Adrenal gland (tissue), 9 donors: ENCODE measurements at regions not wholly inside any gene's neighbourhood (a gene's known extent, or its start where the extent isn't known, plus 50 kb on each side); places are given as distances from the start of the nearest gene placed in this dataset.
"Not testable (repeated sequence)": the region's sequence is repeated elsewhere in the genome, so short reads cannot be mapped to it uniquely, and the experiment has no call there.

ENCODE experiments used
- DNase-seq, 7 donors: peaks; one replicate each; pipeline ENCODE4 v3.0.0-alpha.2; 2019 to 2020
- H3K27ac ChIP-seq, 5 donors: fragments of 200-600 bp; sonication (generic) in 4 of 5; 1 replicate in 3 of 5; 2 replicates in 2 of 5; pipeline versions ENCODE4 v1.5.1 to v1.8.0; 2016 to 2020; ENCODE audit warnings: mild to moderate bottlenecking in 1 of 5
- H3K27me3 ChIP-seq: fragments of 200-600 bp; 2 replicates; pipeline ENCODE4 v1.8.0; 2021
- H3K36me3 ChIP-seq, 2 donors: fragments of 200-600 bp; replicated peaks in 1 of 2; 1 replicate in 1 of 2; 2 replicates in 1 of 2; pipeline versions ENCODE4 v1.5.1 to v1.8.0; 2018 to 2022
- H3K4me1 ChIP-seq, 2 donors: fragments of 200-600 bp; replicated peaks in 1 of 2; 1 replicate in 1 of 2; 2 replicates in 1 of 2; pipeline versions ENCODE4 v1.5.1 to v1.8.0; 2018 to 2021
- H3K4me3 ChIP-seq, 4 donors: fragments of 200-600 bp; sonication (generic) in 3 of 4; one replicate each; pipeline ENCODE4 v1.5.1; 2016 to 2018
- H3K9me3 ChIP-seq, 3 donors: fragments of 200-600 bp; sonication (generic) in 1 of 3; replicated peaks in 1 of 3; 1 replicate in 2 of 3; 2 replicates in 1 of 3; pipeline versions ENCODE4 v1.5.1 to v1.8.0; 2016 to 2021
- POLR2A ChIP-seq, 2 donors: fragments of 450-650 bp; IDR thresholded peaks; one replicate each; pipeline ENCODE4 v1.6.1; 2017; ENCODE audit warnings: antibody characterized with exemption in 2 of 2, mild to moderate bottlenecking in 2 of 2, moderate library complexity in 1 of 2
- WGBS, 4 donors: extraction: QIAGEN DNeasy Blood & Tissue Kit in 2 of 4; methylation state at CpG; one replicate each; pipeline versions ENCODE4 v1.1.5 to v1.1.7; 2013 to 2017; 5-methylcytosine and 5-hydroxymethylcytosine counted together
- intact Hi-C, 2 donors: fragments of 100-400 bp; cut with DNase I; formaldehyde crosslinking; loops; one replicate each; pipeline versions ENCODE4 v1.14.1 to v1.15.0; 2022 to 2023
- TF ChIP-seq, protein P1 (sequence below), 6 experiments: fragments of 450-650 bp in 4 of 6; fragments of 200-600 bp in 2 of 6; sonication (generic) in 1 of 6; IDR thresholded peaks; 1 replicate in 5 of 6; 2 replicates in 1 of 6; pipeline versions ENCODE4 v1.5.1 to v1.8.0; 2016 to 2021; ENCODE audit warnings: antibody characterized with exemption in 6 of 6, mild to moderate bottlenecking in 2 of 6, moderate library complexity in 1 of 6
- donor health status: healthy with polysubstance abuse.
- donor health status: Bipolar disorder and iron deficiency.
- donor health status: DM: yes; HTN: yes; CAD: no.
- donor health status: DM: no; HTN: no; CAD: no.
- donor health status: DM: no; HTN: no; CAD: no.

DNA sequence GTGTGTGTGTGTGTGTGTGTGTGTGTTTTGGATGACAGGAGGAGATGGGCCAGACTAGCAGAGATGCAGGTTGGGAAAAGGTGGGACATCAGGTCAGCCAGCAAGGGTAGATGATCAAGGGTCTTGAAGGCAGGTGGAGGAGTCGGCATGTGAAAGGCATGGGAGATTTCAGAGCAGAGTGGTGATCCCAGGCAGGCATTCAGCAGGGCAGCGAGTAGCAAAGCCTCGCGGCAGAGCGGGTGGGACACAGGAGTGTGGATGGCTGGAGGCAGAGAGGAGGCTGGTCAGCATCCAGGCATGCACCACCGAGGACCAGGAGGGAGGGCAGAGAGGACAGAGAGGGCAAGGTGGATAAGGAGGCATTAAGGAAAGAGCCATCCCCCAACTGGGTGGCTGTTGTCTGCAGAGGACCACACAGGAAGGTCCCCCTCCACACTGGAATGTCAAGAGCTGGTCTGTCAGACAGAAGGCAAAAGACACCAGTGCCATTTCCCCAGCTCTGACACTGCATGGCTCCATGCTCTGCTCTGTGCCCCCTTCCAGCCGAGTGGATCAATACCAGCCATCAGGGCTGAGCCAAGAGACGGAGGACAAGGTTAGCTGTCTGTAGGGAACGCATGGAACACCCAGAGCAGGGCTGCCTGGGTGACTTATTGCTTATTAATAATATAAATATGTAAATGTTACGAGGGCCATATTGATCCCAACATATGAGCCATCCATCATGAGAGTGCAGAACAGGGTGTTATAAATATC is 74.8 kb upstream of the RPL38 start:
- DNase-seq, result no peak
- H3K27me3 ChIP-seq, result no peaks in the 10 kb centered on the region

GRCh38 chr17:74129800-74130199 is 73.7 kb upstream of the RPL38 start:
- 59 to 73% (median 69%) methylated on average over 6 of the region's 6 CpGs for WGBS, 4 donors
- H3K27ac ChIP-seq, H3K27me3 ChIP-seq, H3K4me3 ChIP-seq, H3K9me3 ChIP-seq, DNase-seq, H3K36me3 ChIP-seq, H3K4me1 ChIP-seq, intact Hi-C loops: not testable (repeated sequence)

More for the DNA sequence above, 74.8 kb upstream of the RPL38 start:
- 59 to 69% (median 63%) methylated on average over 10 of the region's 10 CpGs for WGBS, 4 donors
- H3K9me3 ChIP-seq, result no peaks in the 10 kb centered on the region
- no peak overlapping the region for H3K27ac ChIP-seq
- H3K36me3 ChIP-seq, result no peaks in the 10 kb centered on the region
- H3K4me3 ChIP-seq, result no peak overlapping the region
- intact Hi-C loops, result no loop called here
- no peaks in the 10 kb centered on the region for H3K4me1 ChIP-seq
- TF ChIP-seq POLR2A (IDR thresholded peaks at IDR 0.05), result no peak
- TF ChIP-seq, protein P1, sequence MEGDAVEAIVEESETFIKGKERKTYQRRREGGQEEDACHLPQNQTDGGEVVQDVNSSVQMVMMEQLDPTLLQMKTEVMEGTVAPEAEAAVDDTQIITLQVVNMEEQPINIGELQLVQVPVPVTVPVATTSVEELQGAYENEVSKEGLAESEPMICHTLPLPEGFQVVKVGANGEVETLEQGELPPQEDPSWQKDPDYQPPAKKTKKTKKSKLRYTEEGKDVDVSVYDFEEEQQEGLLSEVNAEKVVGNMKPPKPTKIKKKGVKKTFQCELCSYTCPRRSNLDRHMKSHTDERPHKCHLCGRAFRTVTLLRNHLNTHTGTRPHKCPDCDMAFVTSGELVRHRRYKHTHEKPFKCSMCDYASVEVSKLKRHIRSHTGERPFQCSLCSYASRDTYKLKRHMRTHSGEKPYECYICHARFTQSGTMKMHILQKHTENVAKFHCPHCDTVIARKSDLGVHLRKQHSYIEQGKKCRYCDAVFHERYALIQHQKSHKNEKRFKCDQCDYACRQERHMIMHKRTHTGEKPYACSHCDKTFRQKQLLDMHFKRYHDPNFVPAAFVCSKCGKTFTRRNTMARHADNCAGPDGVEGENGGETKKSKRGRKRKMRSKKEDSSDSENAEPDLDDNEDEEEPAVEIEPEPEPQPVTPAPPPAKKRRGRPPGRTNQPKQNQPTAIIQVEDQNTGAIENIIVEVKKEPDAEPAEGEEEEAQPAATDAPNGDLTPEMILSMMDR (IDR thresholded peaks at IDR 0.05), result no peak

DNA sequence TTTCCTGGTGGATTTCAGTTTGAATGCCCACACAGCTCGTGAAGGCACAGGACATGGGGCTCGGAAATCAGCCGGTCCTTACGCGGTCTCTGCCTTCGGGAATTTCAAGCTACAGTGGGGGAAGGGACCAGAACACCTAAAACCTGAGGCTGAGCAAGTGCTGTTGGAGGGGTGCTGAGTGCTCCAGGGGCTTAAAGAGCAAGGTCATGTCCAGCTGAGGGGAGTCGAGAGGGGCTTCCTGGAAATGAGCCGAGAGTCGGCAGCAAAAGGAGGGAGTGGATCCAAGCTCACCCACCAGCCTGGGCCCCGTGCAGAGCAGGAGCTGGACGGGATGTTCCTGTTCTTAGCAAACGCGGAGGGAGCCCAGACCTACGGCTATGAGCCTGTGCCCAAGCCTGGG is 73.2 kb upstream of the RPL38 start:
- Histone ChIP-seq H3K4me1 (no peaks in the 10 kb centered on the region), H3K27ac (no peak overlapping the region), H3K9me3 (no peaks in the 10 kb centered on the region), H3K36me3 (no peaks in the 10 kb centered on the region), H3K27me3 (no peaks in the 10 kb centered on the region), H3K4me3 (no peak overlapping the region)
- intact Hi-C loops, result no loop called here
- no peak for TF ChIP-seq POLR2A (IDR thresholded peaks at IDR 0.05)
- TF ChIP-seq, protein P1 (IDR thresholded peaks at IDR 0.05), result no peak
- WGBS, 4 donors, result 52 to 75% (median 70%) methylated on average over 14 of the region's 14 CpGs
- DNase-seq, result no peak

DNA sequence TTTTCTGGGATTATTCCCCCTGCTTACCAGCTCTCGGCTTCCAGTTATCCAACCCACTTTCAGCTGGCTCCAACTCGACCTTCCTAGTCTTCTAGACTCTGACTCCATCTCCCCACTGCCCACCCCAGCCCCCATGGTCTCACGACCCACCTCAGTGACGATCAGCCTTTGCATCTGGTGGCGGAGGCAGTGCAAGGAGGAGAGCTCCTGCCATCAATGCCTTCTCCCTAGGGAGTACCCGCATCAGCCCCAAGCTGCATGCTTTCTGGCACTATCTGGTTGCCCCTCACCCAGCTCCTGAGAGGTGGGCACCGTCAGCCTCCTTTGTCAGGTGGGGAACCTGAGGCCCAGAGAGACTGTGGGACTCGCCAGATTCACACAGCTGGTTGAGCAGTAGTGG is 72.6 kb upstream of the RPL38 start:
- WGBS, 4 donors, result 75 to 82% (median 80%) methylated on average over 6 to 8 of the region's 8 CpGs
- DNase-seq, result no peak
- Histone ChIP-seq H3K9me3 (no peaks in the 10 kb centered on the region), H3K27me3 (no peaks in the 10 kb centered on the region), H3K27ac (no peak overlapping the region), H3K36me3 (no peaks in the 10 kb centered on the region), H3K4me3 (no peak overlapping the region), H3K4me1 (no peaks in the 10 kb centered on the region)
- intact Hi-C loops, result no loop called here
- no peak for TF ChIP-seq POLR2A (IDR thresholded peaks at IDR 0.05)
- TF ChIP-seq, protein P1 (IDR thresholded peaks at IDR 0.05), result no peak

GRCh38 chr17:74132354-74132753 is 71.1 kb upstream of the RPL38 start:
- intact Hi-C loops, result no loop called here
- WGBS, 4 donors, result 72 to 80% (median 74%) methylated on average over 6 of the region's 6 CpGs
- TF ChIP-seq, protein P1 (IDR thresholded peaks at IDR 0.05), result no peak
- TF ChIP-seq POLR2A (IDR thresholded peaks at IDR 0.05), result no peak
- no peak for DNase-seq
- H3K27ac ChIP-seq, result no peak overlapping the region
- no peaks in the 10 kb centered on the region for H3K9me3 ChIP-seq
- H3K27me3 ChIP-seq, result no peaks in the 10 kb centered on the region
- no peak overlapping the region for H3K4me3 ChIP-seq
- no peaks in the 10 kb centered on the region for H3K36me3 ChIP-seq
- H3K4me1 ChIP-seq, result no peaks in the 10 kb centered on the region
